Uterus (tissue), 3 donors: ENCODE measurements at regions not wholly inside any gene's neighbourhood (a gene's known extent, or its start where the extent isn't known, plus 50 kb on each side); places are given as distances from the start of the nearest gene placed in this dataset.
A peak's percentile ranks its signal among the peaks of the same experiment; 100 is the strongest.

Source experiments
- DNase-seq, 2 donors: peaks; one replicate each; pipeline ENCODE4 v3.0.0-alpha.2; 2019 to 2020
- H3K27ac ChIP-seq, 2 donors: fragments of 200-600 bp; sonication (generic); 1 replicate in 1 of 2; 2 replicates in 1 of 2; pipeline ENCODE4 v1.5.1; 2016 to 2018
- H3K27me3 ChIP-seq, 2 donors: fragments of 200-600 bp; sonication (generic); one replicate each; pipeline ENCODE4 v1.5.1; 2018 to 2019; ENCODE audit warnings: control low read depth in 1 of 2
- H3K36me3 ChIP-seq, 2 donors: fragments of 200-600 bp; sonication (generic); one replicate each; pipeline ENCODE4 v1.5.1; 2019; ENCODE audit warnings: control low read depth in 1 of 2
- H3K4me1 ChIP-seq, 2 donors: fragments of 200-600 bp; sonication (generic); one replicate each; pipeline ENCODE4 v1.5.1; 2018 to 2019; ENCODE audit warnings: control low read depth in 1 of 2
- H3K4me3 ChIP-seq, 2 donors: fragments of 200-600 bp; sonication (generic); 1 replicate in 1 of 2; 2 replicates in 1 of 2; pipeline ENCODE4 v1.5.1; 2018 to 2019; ENCODE audit warnings: mild to moderate bottlenecking in 1 of 2
- H3K9me3 ChIP-seq, 2 donors: fragments of 200-600 bp; sonication (generic); one replicate each; pipeline ENCODE4 v1.5.1; 2019; ENCODE audit warnings: control low read depth in 1 of 2
- POLR2A ChIP-seq, 2 donors: fragments of 450-650 bp; IDR thresholded peaks; one replicate each; pipeline ENCODE4 v1.6.1; 2016; ENCODE audit warnings: antibody characterized with exemption in 2 of 2, mild to moderate bottlenecking in 1 of 2, moderate library complexity in 1 of 2
- intact Hi-C: fragments of 100-400 bp; cut with DNase I; formaldehyde crosslinking; loops from one replicate; pipeline ENCODE4 v1.15.1; 2023; ENCODE audit warnings: low total_unique reads
- TF ChIP-seq, protein P1 (sequence below), 4 experiments: fragments of 200-600 bp in 2 of 4; fragments of 450-650 bp in 2 of 4; sonication (generic) in 2 of 4; IDR thresholded peaks; one replicate each; pipeline ENCODE4 v1.5.1; 2016 to 2019; ENCODE audit warnings: antibody characterized with exemption in 4 of 4, mild to moderate bottlenecking in 2 of 4, moderate library complexity in 1 of 4
- donor health status: DM: yes; HTN: yes; CAD: no.

DNA sequence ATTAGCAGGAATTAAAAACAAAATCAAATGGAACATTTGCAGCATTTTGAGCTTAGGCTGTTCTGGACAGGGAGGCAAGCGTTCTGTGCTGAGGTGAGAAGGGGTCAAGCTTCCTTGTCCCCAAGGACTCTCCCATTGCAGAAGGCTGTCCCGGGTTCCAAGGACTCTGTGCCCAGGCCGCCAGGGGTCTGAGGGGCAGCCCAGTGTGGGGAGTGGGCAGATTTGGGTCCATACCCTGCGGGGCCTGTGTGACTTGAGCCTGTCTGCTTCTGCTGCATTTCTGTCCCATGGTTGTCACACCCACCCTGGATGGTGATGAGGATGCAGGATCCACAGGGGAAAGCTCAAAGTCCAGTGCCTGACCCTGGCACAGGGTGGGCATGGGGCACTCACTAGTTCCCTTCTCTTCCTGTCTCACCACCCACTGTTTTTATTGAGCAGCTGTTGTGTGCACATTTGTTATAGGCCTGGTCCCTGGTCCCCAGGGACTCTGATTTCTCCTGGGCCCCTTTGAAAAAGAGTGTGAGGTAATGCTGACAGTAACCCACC lies 211.4 kb upstream of the HS6ST1 start:
- Histone ChIP-seq H3K4me1 (no peaks in the 10 kb centered on the region), H3K27me3 (no peaks in the 10 kb centered on the region), H3K9me3 (no peaks in the 10 kb centered on the region), H3K36me3 (no peaks in the 10 kb centered on the region), H3K27ac (no peak overlapping the region), H3K4me3 (no peak overlapping the region)
- TF ChIP-seq, protein P1, sequence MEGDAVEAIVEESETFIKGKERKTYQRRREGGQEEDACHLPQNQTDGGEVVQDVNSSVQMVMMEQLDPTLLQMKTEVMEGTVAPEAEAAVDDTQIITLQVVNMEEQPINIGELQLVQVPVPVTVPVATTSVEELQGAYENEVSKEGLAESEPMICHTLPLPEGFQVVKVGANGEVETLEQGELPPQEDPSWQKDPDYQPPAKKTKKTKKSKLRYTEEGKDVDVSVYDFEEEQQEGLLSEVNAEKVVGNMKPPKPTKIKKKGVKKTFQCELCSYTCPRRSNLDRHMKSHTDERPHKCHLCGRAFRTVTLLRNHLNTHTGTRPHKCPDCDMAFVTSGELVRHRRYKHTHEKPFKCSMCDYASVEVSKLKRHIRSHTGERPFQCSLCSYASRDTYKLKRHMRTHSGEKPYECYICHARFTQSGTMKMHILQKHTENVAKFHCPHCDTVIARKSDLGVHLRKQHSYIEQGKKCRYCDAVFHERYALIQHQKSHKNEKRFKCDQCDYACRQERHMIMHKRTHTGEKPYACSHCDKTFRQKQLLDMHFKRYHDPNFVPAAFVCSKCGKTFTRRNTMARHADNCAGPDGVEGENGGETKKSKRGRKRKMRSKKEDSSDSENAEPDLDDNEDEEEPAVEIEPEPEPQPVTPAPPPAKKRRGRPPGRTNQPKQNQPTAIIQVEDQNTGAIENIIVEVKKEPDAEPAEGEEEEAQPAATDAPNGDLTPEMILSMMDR (IDR thresholded peaks at IDR 0.05), result no peak
- no peak for TF ChIP-seq POLR2A (IDR thresholded peaks at IDR 0.05)
- intact Hi-C loops, result no loop called here
- no peak for DNase-seq

GRCh38 chr2:128531856-128532255 lies 213.2 kb upstream of the HS6ST1 start:
- no peak overlapping the region for H3K27ac ChIP-seq
- no peaks in the 10 kb centered on the region for H3K9me3 ChIP-seq
- H3K4me1 ChIP-seq, result no peaks in the 10 kb centered on the region
- TF ChIP-seq, protein P1 (IDR thresholded peaks at IDR 0.05), result peak in 2 of 4 experiments; percentile 19 to 29
- no peak for TF ChIP-seq POLR2A (IDR thresholded peaks at IDR 0.05)
- no peak for DNase-seq
- H3K36me3 ChIP-seq, result no peaks in the 10 kb centered on the region
- H3K4me3 ChIP-seq, result no peak overlapping the region
- intact Hi-C loops, result no loop called here
- no peaks in the 10 kb centered on the region for H3K27me3 ChIP-seq

GRCh38 chr2:128533101-128533500 lies 214.4 kb upstream of the HS6ST1 start:
- Histone ChIP-seq H3K9me3 (no peaks in the 10 kb centered on the region), H3K36me3 (no peaks in the 10 kb centered on the region), H3K4me1 (no peaks in the 10 kb centered on the region), H3K27ac (no peak overlapping the region), H3K27me3 (no peaks in the 10 kb centered on the region), H3K4me3 (no peak overlapping the region)
- intact Hi-C loops, result no loop called here
- TF ChIP-seq, protein P1 (IDR thresholded peaks at IDR 0.05), result no peak
- no peak for TF ChIP-seq POLR2A (IDR thresholded peaks at IDR 0.05)
- no peak for DNase-seq

DNA sequence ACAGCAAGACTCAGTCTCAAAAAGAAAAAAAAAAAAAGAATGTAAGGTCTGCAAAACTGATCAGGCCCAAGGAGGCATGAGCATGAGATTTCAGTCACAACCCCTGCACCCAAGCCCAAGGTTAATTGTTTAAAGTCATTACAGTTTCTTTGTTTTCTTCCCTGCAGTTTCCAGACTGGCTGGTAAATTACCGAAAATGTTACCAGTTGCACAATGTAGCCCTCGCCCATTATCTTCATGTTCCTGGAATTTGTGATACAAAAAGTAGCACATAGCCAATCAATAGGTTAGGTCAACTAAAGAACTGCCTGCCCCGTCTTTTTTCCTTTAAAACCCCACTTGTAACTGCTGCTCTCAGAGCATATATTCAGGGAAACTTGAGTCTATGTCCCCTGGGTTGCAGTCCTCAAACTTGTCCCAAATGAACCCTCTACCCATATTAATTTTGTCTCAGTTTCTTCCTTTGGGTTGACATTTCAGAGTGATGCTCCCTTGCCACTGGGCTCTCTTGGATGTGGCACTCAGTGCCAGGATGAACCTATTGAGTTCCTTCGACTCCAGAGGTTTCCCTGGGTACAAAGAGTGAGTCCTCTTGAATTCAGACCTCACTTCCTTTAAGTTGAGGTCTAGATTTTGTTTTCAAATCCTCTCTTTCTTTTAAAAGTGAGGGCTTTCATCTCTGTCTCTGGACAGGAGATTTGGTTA lies 216.2 kb upstream of the HS6ST1 start:
- no peaks in the 10 kb centered on the region for H3K9me3 ChIP-seq
- TF ChIP-seq POLR2A (IDR thresholded peaks at IDR 0.05), result no peak
- TF ChIP-seq, protein P1 (IDR thresholded peaks at IDR 0.05), result no peak
- intact Hi-C loops, result no loop called here
- H3K27me3 ChIP-seq, result no peaks in the 10 kb centered on the region
- H3K27ac ChIP-seq, result no peak overlapping the region
- no peaks in the 10 kb centered on the region for H3K36me3 ChIP-seq
- no peak for DNase-seq
- H3K4me3 ChIP-seq, result no peak overlapping the region
- no peaks in the 10 kb centered on the region for H3K4me1 ChIP-seq

GRCh38 chr2:128535953-128536352 lies 217.3 kb upstream of the HS6ST1 start:
- intact Hi-C loops, result no loop called here
- TF ChIP-seq, protein P1 (IDR thresholded peaks at IDR 0.05), result no peak
- TF ChIP-seq POLR2A (IDR thresholded peaks at IDR 0.05), result no peak

More at GRCh38 chr2:128535953-128536352, 217.3 kb upstream of the HS6ST1 start:
- Histone ChIP-seq H3K27ac (no peak overlapping the region), H3K4me3 (no peak overlapping the region), H3K9me3 (no peaks in the 10 kb centered on the region), H3K4me1 (no peaks in the 10 kb centered on the region), H3K27me3 (no peaks in the 10 kb centered on the region), H3K36me3 (no peaks in the 10 kb centered on the region)
- DNase-seq, result no peak
